T1000 (cell line): ENCODE measurements at regions not wholly inside any gene's neighbourhood (a gene's known extent, or its start where the extent isn't known, plus 50 kb on each side); places are given as distances from the start of the nearest gene placed in this dataset.
"Not testable (repeated sequence)": the region's sequence is repeated elsewhere in the genome, so short reads cannot be mapped to it uniquely, and the experiment has no call there.

Experiments used
- DNase-seq: peaks from one replicate; lab custom pipeline; 2025; ENCODE audit warnings: mixed read lengths; lab: John Stamatoyannopoulos, UW

GRCh38 chr2:193219413-193219812, 1024.7 kb upstream of the TMEFF2 start:
- no peak for DNase-seq

- no peak for DNase-seq
Measured at GRCh38 chr2:193201583-193201982, 1006.9 kb upstream of the TMEFF2 start.

- DNase-seq: no peak
Measured at GRCh38 chr2:193199322-193199721, 1004.6 kb upstream of the TMEFF2 start.

GRCh38 chr2:193187816-193188215, 993.1 kb upstream of the TMEFF2 start:
- no peak for DNase-seq

GRCh38 chr2:193170981-193171380, 976.2 kb upstream of the TMEFF2 start:
- DNase-seq: not testable (repeated sequence)

- no peak for DNase-seq
Measured at GRCh38 chr2:193156480-193156879, 961.7 kb upstream of the TMEFF2 start.

GRCh38 chr2:193154076-193154475, 959.3 kb upstream of the TMEFF2 start:
- no peak for DNase-seq

- no peak for DNase-seq
Measured at GRCh38 chr2:193153576-193153975, 958.8 kb upstream of the TMEFF2 start.

GRCh38 chr2:193142467-193142866, 947.7 kb upstream of the TMEFF2 start:
- DNase-seq: not testable (repeated sequence)

- DNase-seq: no peak
Measured at GRCh38 chr2:193141998-193142397, 947.3 kb upstream of the TMEFF2 start.

GRCh38 chr2:193140895-193141294, 946.2 kb upstream of the TMEFF2 start:
- DNase-seq: not testable (repeated sequence)

GRCh38 chr2:193124815-193125214, 930.1 kb upstream of the TMEFF2 start:
- no peak for DNase-seq

- no peak for DNase-seq
Measured at GRCh38 chr2:193114827-193115226, 920.1 kb upstream of the TMEFF2 start.

GRCh38 chr2:193112986-193113385, 918.3 kb upstream of the TMEFF2 start:
- no peak for DNase-seq

- DNase-seq: no peak
Measured at GRCh38 chr2:193103064-193103463, 908.3 kb upstream of the TMEFF2 start.

GRCh38 chr2:193101591-193101990, 906.9 kb upstream of the TMEFF2 start:
- DNase-seq: no peak

GRCh38 chr2:193088026-193088425, 893.3 kb upstream of the TMEFF2 start:
- DNase-seq: no peak

GRCh38 chr2:193076995-193077394, 882.3 kb upstream of the TMEFF2 start:
- DNase-seq: no peak

GRCh38 chr2:193074933-193075332, 880.2 kb upstream of the TMEFF2 start:
- no peak for DNase-seq

- no peak for DNase-seq
Measured at GRCh38 chr2:193072647-193073046, 877.9 kb upstream of the TMEFF2 start.

GRCh38 chr2:193025556-193025955, 830.8 kb upstream of the TMEFF2 start:
- DNase-seq: not testable (repeated sequence)

GRCh38 chr2:193024791-193025190, 830.1 kb upstream of the TMEFF2 start:
- no peak for DNase-seq

GRCh38 chr2:193011870-193012269, 817.1 kb upstream of the TMEFF2 start:
- no peak for DNase-seq

- no peak for DNase-seq
Measured at GRCh38 chr2:192993059-192993458, 798.3 kb upstream of the TMEFF2 start.

- no peak for DNase-seq
Measured at GRCh38 chr2:192983173-192983572, 788.4 kb upstream of the TMEFF2 start.
